SK-N-SH (cell line): ENCODE measurements at regions not wholly inside any gene's neighbourhood (a gene's known extent, or its start where the extent isn't known, plus 50 kb on each side); places are given as distances from the start of the nearest gene placed in this dataset.

Source experiments
- CTCF ChIA-PET: fragments of 300-600, 350-600 bp; formaldehyde crosslinking; extraction: SDS; loops from one replicate; lab custom pipeline; 2021; lab: Yijun Ruan, JAX
- POLR2A ChIA-PET: fragments of 350-600 bp; sonication (Branson Sonifier 250); formaldehyde crosslinking; extraction: SDS; loops from one replicate; lab custom pipeline; 2020; ENCODE audit warnings: antibody characterized with exemption, inconsistent platforms; lab: Yijun Ruan, JAX
- DNase-seq: peaks from one replicate; pipeline ENCODE4 v3.0.0; 2012
- H2AFZ ChIP-seq: fragments of 200-600 bp; sonication (generic); 2 replicates; pipeline ENCODE4 v1.8.1; 2016; ENCODE audit warnings: antibody characterized with exemption, mild to moderate bottlenecking, low read depth
- H3F3A ChIP-seq: fragments of 200-600 bp; sonication (generic); replicated peaks from 2 replicates; pipeline ENCODE3; 2016; ENCODE audit warnings: antibody characterized with exemption, mild to moderate bottlenecking; ENCODE audit not compliant: insufficient read depth
- H3K27ac ChIP-seq, 2 experiments: fragments of 200-500 bp in 1 of 2; fragments of 200-600 bp in 1 of 2; sonication (Bioruptor generic) in 1 of 2; sonication (generic), shearing (Covaris generic) in 1 of 2; 2 replicates each; pipeline versions ENCODE4 v1.5.1 to v1.6.1; 2014 to 2016; ENCODE audit warnings: low read depth in 2 of 2, inconsistent platforms in 1 of 2, low read length in 1 of 2, mild to moderate bottlenecking in 1 of 2, mixed read lengths in 1 of 2
- H3K27me3 ChIP-seq: fragments of 200-600 bp; sonication (generic), shearing (Covaris generic); 2 replicates; pipeline ENCODE4 v1.6.1; 2016; ENCODE audit warnings: mixed run types; ENCODE audit not compliant: insufficient read depth
- H3K36me3 ChIP-seq, 2 experiments: fragments of 200-500 bp in 1 of 2; fragments of 200-600 bp in 1 of 2; sonication (Bioruptor generic) in 1 of 2; sonication (generic) in 1 of 2; replicated peaks in 1 of 2; 2 replicates each; pipeline versions ENCODE3 to v1.5.1; 2014 to 2016; ENCODE audit warnings: low read length in 1 of 2, mild to moderate bottlenecking in 1 of 2; ENCODE audit not compliant: insufficient read depth in 2 of 2, control insufficient read depth in 1 of 2
- H3K4me1 ChIP-seq, 2 experiments: fragments of 200-500 bp in 1 of 2; fragments of 200-600 bp in 1 of 2; sonication (Bioruptor generic) in 1 of 2; sonication (generic), shearing (Covaris generic) in 1 of 2; 2 replicates each; pipeline versions ENCODE4 v1.5.1 to v1.6.1; 2014 to 2016; ENCODE audit warnings: low read depth in 1 of 2, low read length in 1 of 2, mixed run types in 1 of 2; ENCODE audit not compliant: insufficient read depth in 2 of 2, control insufficient read depth in 1 of 2
- H3K4me2 ChIP-seq: fragments of 200-600 bp; sonication (generic), shearing (Covaris generic); 2 replicates; pipeline ENCODE4 v1.6.1; 2017; ENCODE audit warnings: mixed run types
- H3K4me3 ChIP-seq, 2 experiments: fragments of 200-500 bp in 1 of 2; fragments of 200-600 bp in 1 of 2; sonication (Bioruptor generic) in 1 of 2; sonication (generic), shearing (Covaris generic) in 1 of 2; 2 replicates each; pipeline versions ENCODE4 v1.5.1 to v1.8.1; 2014 to 2016; ENCODE audit warnings: low read depth in 2 of 2, inconsistent platforms in 1 of 2, low read length in 1 of 2, mild to moderate bottlenecking in 1 of 2, mixed read lengths in 1 of 2, moderate library complexity in 1 of 2
- H3K79me2 ChIP-seq: fragments of 200-600 bp; sonication (generic); 2 replicates; pipeline ENCODE4 v1.8.1; 2017; ENCODE audit warnings: mild to moderate bottlenecking; ENCODE audit not compliant: insufficient read depth
- H3K9ac ChIP-seq: fragments of 200-600 bp; sonication (generic); 2 replicates; pipeline ENCODE4 v1.6.1; 2017; ENCODE audit warnings: mixed run types
- H3K9me2 ChIP-seq: fragments of 200-600 bp; sonication (generic); 2 replicates; pipeline ENCODE4 v1.6.1; 2017; ENCODE audit warnings: mixed run types
- H3K9me3 ChIP-seq: fragments of 200-600 bp; sonication (generic); 2 replicates; pipeline ENCODE4 v1.6.1; 2017; ENCODE audit warnings: mixed run types, mild to moderate bottlenecking, moderate library complexity
- H4K20me1 ChIP-seq: fragments of 200-600 bp; sonication (generic); 2 replicates; pipeline ENCODE4 v1.6.1; 2017; ENCODE audit warnings: mild to moderate bottlenecking, mixed run types; ENCODE audit not compliant: insufficient read depth
- ELF1 ChIP-seq: IDR thresholded peaks from 2 replicates; pipeline ENCODE4 v1.4.0; 2012
- EP300 ChIP-seq, 2 experiments: IDR thresholded peaks; 2 replicates each; pipeline versions ENCODE4 v1.4.0 to v1.6.1; 2012; ENCODE audit warnings: borderline replicate concordance in 1 of 2, low read depth in 1 of 2, low read length in 1 of 2
- FOSL2 ChIP-seq: IDR thresholded peaks from 2 replicates; pipeline ENCODE4 v1.4.0; 2012; ENCODE audit warnings: low read depth, mild to moderate bottlenecking, moderate library complexity, borderline replicate concordance
- FOXM1 ChIP-seq: IDR thresholded peaks from 2 replicates; pipeline ENCODE4 v1.4.0; 2012; ENCODE audit warnings: low read depth, mild to moderate bottlenecking
- GABPA ChIP-seq: IDR thresholded peaks from 2 replicates; pipeline ENCODE4 v1.4.0; 2012; ENCODE audit warnings: low read depth, mild to moderate bottlenecking
- JUND ChIP-seq: IDR thresholded peaks from 2 replicates; pipeline ENCODE4 v1.4.0; 2012
- MAX ChIP-seq: IDR thresholded peaks from 2 replicates; pipeline ENCODE4 v1.4.0; 2012; ENCODE audit warnings: low read depth
- MEF2A ChIP-seq: IDR thresholded peaks from 2 replicates; pipeline ENCODE4 v1.4.0; 2012; ENCODE audit warnings: low read depth, borderline replicate concordance
- NRF1 ChIP-seq: IDR thresholded peaks from 2 replicates; pipeline ENCODE4 v1.6.1; 2012; ENCODE audit warnings: low read depth, mild to moderate bottlenecking, low read length
- RFX5 ChIP-seq: IDR thresholded peaks from 2 replicates; pipeline ENCODE4 v1.6.1; 2012; ENCODE audit warnings: mild to moderate bottlenecking, improper control_type of control experiment, low read length
- USF2 ChIP-seq: fragments of 150-350 bp; IDR thresholded peaks from 2 replicates; pipeline ENCODE4 v1.6.1; 2017; ENCODE audit warnings: antibody characterized with exemption, low read length, low read depth, borderline replicate concordance
- WGBS: methylation state at CpG from one replicate; pipeline ENCODE4 v1.1.6; 2017; ENCODE audit warnings: low lambda C conversion rate; 5-methylcytosine and 5-hydroxymethylcytosine counted together

GRCh38 chr9:73007966-73008672 is 55.3 kb upstream of the ALDH1A1 start:
- Histone ChIP-seq H3K9me2 (no peaks in the 10 kb centered on the region), H3K4me2 (no peak overlapping the region), H2AFZ (no peak overlapping the region), H3K4me1 (no peaks in the 10 kb centered on the region), H3K9me3 (no peaks in the 10 kb centered on the region), H3K36me3 (no peaks in the 10 kb centered on the region), H3K79me2 (no peaks in the 10 kb centered on the region), H3K4me3 (no peak overlapping the region), H3K27ac (no peak overlapping the region), H3K9ac (no peak overlapping the region), H4K20me1 (no peaks in the 10 kb centered on the region), H3K27me3 (peaks cover 31% of the 10 kb centered on the region; the same call in 1 of the 2 replicates)
- ChIA-PET POLR2A (no interaction called here), CTCF (interaction anchor here (1.5 kb wide), 1 partner anchor 15 kb away, joined by 4 read pairs; no protein-coding TSS in a partner anchor)
- no peak for DNase-seq
- 15% methylated on average over 3 of the region's 3 CpGs for WGBS
- TF ChIP-seq FOXM1 (no peak), NRF1 (no peak), USF2 (no peak), GABPA (no peak), RFX5 (no peak)
- TF ChIP-seq, all 33 proteins: peak for 0
- no peaks in the 10 kb centered on the region for H3F3A ChIP-seq

GRCh38 chr9:73006986-73007385 is 54.1 kb upstream of the ALDH1A1 start:
- Histone ChIP-seq H3K4me1 (no peaks in the 10 kb centered on the region), H2AFZ (no peak overlapping the region), H3K4me2 (no peak overlapping the region), H3F3A (no peaks in the 10 kb centered on the region), H3K79me2 (no peaks in the 10 kb centered on the region), H3K27ac (no peak overlapping the region), H3K9ac (no peak overlapping the region), H3K9me2 (no peaks in the 10 kb centered on the region), H3K36me3 (no peaks in the 10 kb centered on the region), H3K4me3 (no peak overlapping the region), H3K27me3 (peaks cover 33% of the 10 kb centered on the region; the same call in 1 of the 2 replicates), H4K20me1 (no peaks in the 10 kb centered on the region), H3K9me3 (no peaks in the 10 kb centered on the region)
- POLR2A ChIA-PET, result no interaction called here
- TF ChIP-seq MAX (no peak), EP300 (IDR thresholded peaks at IDR 0.05; ENCODE audit: borderline replicate concordance in 1 of 2, low read depth in 1 of 2, low read length in 1 of 2) (no peak), ELF1 (no peak), FOSL2 (no peak), MEF2A (no peak), JUND (no peak)
- DNase-seq, result no peak
- CTCF ChIA-PET, result no interaction called here
- 10% methylated on average over 2 of the region's 2 CpGs for WGBS
